ENCODE measurements at regions not wholly inside any gene's neighbourhood (a gene's known extent, or its start where the extent isn't known, plus 50 kb on each side); places are given as distances from the start of the nearest gene placed in this dataset.

GRCh38 chr2:236819275-236820002 lies 249.8 kb downstream of the ACKR3 start:
- Histone ChIP-seq H3K27ac (ENCODE audit: low read depth, low read length) (no peak overlapping the region), H3K79me2 (ENCODE audit: insufficient read depth, low read length) (no peaks in the 10 kb centered on the region), H2AFZ (ENCODE audit: low read length) (no peak overlapping the region), H3K36me3 (ENCODE audit: insufficient read depth, low read length) (no peaks in the 10 kb centered on the region), H3K9me3 (ENCODE audit: low read depth, low read length) (peaks cover 4% of the 10 kb centered on the region), H3K4me2 (ENCODE audit: insufficient read depth, low read length) (no peak overlapping the region), H3K27me3 (ENCODE audit: insufficient read depth, low read length) (peaks cover 4% of the 10 kb centered on the region), H4K20me1 (ENCODE audit: insufficient read depth, low read length) (no peaks in the 10 kb centered on the region), H3K4me3 (ENCODE audit: insufficient read depth, low read length) (no peak overlapping the region), H3K4me1 (ENCODE audit: insufficient read depth, low read length) (no peaks in the 10 kb centered on the region)
- DNase-seq (ENCODE audit: insufficient read length, low spot score, missing footprints): no peak
- no peak for TF ChIP-seq CTCF (IDR thresholded peaks at IDR 0.05; ENCODE audit: extremely low read depth, low read depth, low read length)

- Histone ChIP-seq H3K4me2 (ENCODE audit: insufficient read depth, low read length) (no peak overlapping the region), H3K4me1 (ENCODE audit: insufficient read depth, low read length) (no peaks in the 10 kb centered on the region), H3K36me3 (ENCODE audit: insufficient read depth, low read length) (no peaks in the 10 kb centered on the region), H3K9me3 (ENCODE audit: low read depth, low read length) (peaks cover 4% of the 10 kb centered on the region), H3K79me2 (ENCODE audit: insufficient read depth, low read length) (no peaks in the 10 kb centered on the region), H2AFZ (ENCODE audit: low read length) (no peak overlapping the region), H3K4me3 (ENCODE audit: insufficient read depth, low read length) (no peak overlapping the region), H3K27me3 (ENCODE audit: insufficient read depth, low read length) (no peaks in the 10 kb centered on the region), H4K20me1 (ENCODE audit: insufficient read depth, low read length) (no peaks in the 10 kb centered on the region), H3K27ac (ENCODE audit: low read depth, low read length) (no peak overlapping the region)
- no peak for DNase-seq (ENCODE audit: insufficient read length, low spot score, missing footprints)
- no peak for TF ChIP-seq CTCF (IDR thresholded peaks at IDR 0.05; ENCODE audit: extremely low read depth, low read depth, low read length)
These were observed 251.2 kb downstream of the ACKR3 start for GRCh38 chr2:236820763-236821344.

GRCh38 chr2:236823041-236823629 lies 253.5 kb downstream of the ACKR3 start:
- Histone ChIP-seq H3K27me3 (ENCODE audit: insufficient read depth, low read length) (peaks cover 2% of the 10 kb centered on the region), H3K4me1 (ENCODE audit: insufficient read depth, low read length) (no peaks in the 10 kb centered on the region), H3K4me3 (ENCODE audit: insufficient read depth, low read length) (no peak overlapping the region), H3K27ac (ENCODE audit: low read depth, low read length) (no peak overlapping the region), H4K20me1 (ENCODE audit: insufficient read depth, low read length) (no peaks in the 10 kb centered on the region), H3K4me2 (ENCODE audit: insufficient read depth, low read length) (no peak overlapping the region), H3K36me3 (ENCODE audit: insufficient read depth, low read length) (no peaks in the 10 kb centered on the region), H2AFZ (ENCODE audit: low read length) (no peak overlapping the region), H3K9me3 (ENCODE audit: low read depth, low read length) (peaks cover 4% of the 10 kb centered on the region), H3K79me2 (ENCODE audit: insufficient read depth, low read length) (no peaks in the 10 kb centered on the region)
- no peak for TF ChIP-seq CTCF (IDR thresholded peaks at IDR 0.05; ENCODE audit: extremely low read depth, low read depth, low read length)
- no peak for DNase-seq (ENCODE audit: insufficient read length, low spot score, missing footprints)

GRCh38 chr2:236823963-236824362 lies 254.3 kb downstream of the ACKR3 start:
- Histone ChIP-seq H4K20me1 (ENCODE audit: insufficient read depth, low read length) (no peaks in the 10 kb centered on the region), H3K36me3 (ENCODE audit: insufficient read depth, low read length) (no peaks in the 10 kb centered on the region), H3K4me1 (ENCODE audit: insufficient read depth, low read length) (no peaks in the 10 kb centered on the region), H3K27ac (ENCODE audit: low read depth, low read length) (no peak overlapping the region), H3K4me3 (ENCODE audit: insufficient read depth, low read length) (no peak overlapping the region), H2AFZ (ENCODE audit: low read length) (no peak overlapping the region), H3K9me3 (ENCODE audit: low read depth, low read length) (peaks cover 4% of the 10 kb centered on the region), H3K4me2 (ENCODE audit: insufficient read depth, low read length) (no peak overlapping the region), H3K27me3 (ENCODE audit: insufficient read depth, low read length) (peaks cover 2% of the 10 kb centered on the region), H3K79me2 (ENCODE audit: insufficient read depth, low read length) (no peaks in the 10 kb centered on the region)
- no peak for TF ChIP-seq CTCF (IDR thresholded peaks at IDR 0.05; ENCODE audit: extremely low read depth, low read depth, low read length)
- DNase-seq (ENCODE audit: insufficient read length, low spot score, missing footprints): no peak
